Fibroblast of lung (primary cell): ENCODE measurements at regions not wholly inside any gene's neighbourhood (a gene's known extent, or its start where the extent isn't known, plus 50 kb on each side); places are given as distances from the start of the nearest gene placed in this dataset.

ENCODE experiments used
- CTCF ChIP-seq, 2 donors: IDR thresholded peaks in 1 of 2; conservative IDR thresholded peaks in 1 of 2; 1 replicate in 1 of 2; 2 replicates in 1 of 2; pipeline ENCODE4 v1.5.1; 2011 to 2012; ENCODE audit warnings: low read length in 2 of 2, control low read depth in 1 of 2, inconsistent platforms in 1 of 2, low read depth in 1 of 2, mild to moderate bottlenecking in 1 of 2
- EZH2 ChIP-seq: IDR thresholded peaks from 2 replicates; pipeline ENCODE4 v1.5.1; 2012; ENCODE audit warnings: low read length, control low read depth, mild to moderate bottlenecking; ENCODE audit errors: missing control alignments

GRCh38 chrX:96246436-96246835 is 438.2 kb upstream of the DIAPH2 start:
- TF ChIP-seq CTCF (conservative IDR thresholded peaks at IDR 0.05 in 1 of 2, IDR thresholded peaks at IDR 0.05 in 1 of 2; ENCODE audit: low read depth in 1 of 2, low read length in 2 of 2) (no peak), EZH2 (no peak)
